Mesenchymal stem cell (in vitro differentiated cells and primary cell): ENCODE measurements at regions not wholly inside any gene's neighbourhood (a gene's known extent, or its start where the extent isn't known, plus 50 kb on each side); places are given as distances from the start of the nearest gene placed in this dataset.

Experiments used
- DNase-seq: peaks from one replicate; pipeline ENCODE4 v3.0.0-alpha.2; 2013
- H2AFZ ChIP-seq: one replicate; pipeline ENCODE4 v1.6.1; 2013; ENCODE audit warnings: low read depth, mild to moderate bottlenecking, control low read depth, inconsistent platforms, low read length, moderate library complexity
- H2AK5ac ChIP-seq: 2 replicates; pipeline ENCODE4 v1.6.1; 2013; ENCODE audit warnings: low read length, moderate library complexity, mild to moderate bottlenecking, inconsistent platforms; ENCODE audit not compliant: severe bottlenecking
- H2BK120ac ChIP-seq: one replicate; pipeline ENCODE4 v1.6.1; 2013; ENCODE audit warnings: low read depth, mild to moderate bottlenecking, inconsistent platforms, low read length, moderate library complexity
- H2BK12ac ChIP-seq, 2 experiments: one replicate each; pipeline ENCODE4 v1.6.1; 2013; ENCODE audit warnings: inconsistent platforms in 2 of 2, low read length in 2 of 2, mild to moderate bottlenecking in 2 of 2, moderate library complexity in 2 of 2, control low read depth in 1 of 2
- H2BK15ac ChIP-seq: one replicate; pipeline ENCODE4 v1.6.1; 2013; ENCODE audit warnings: mild to moderate bottlenecking, low read depth, inconsistent platforms; ENCODE audit not compliant: poor library complexity, severe bottlenecking
- H2BK5ac ChIP-seq: 2 replicates; pipeline ENCODE4 v1.6.1; 2013; ENCODE audit warnings: low read depth, mild to moderate bottlenecking, low read length, control low read depth, inconsistent platforms; ENCODE audit not compliant: poor library complexity, severe bottlenecking
- H3K14ac ChIP-seq, 2 experiments: one replicate each; pipeline ENCODE4 v1.6.1; 2013; ENCODE audit warnings: inconsistent platforms in 2 of 2, low read length in 2 of 2, control low read depth in 1 of 2, mild to moderate bottlenecking in 1 of 2, moderate library complexity in 1 of 2
- H3K18ac ChIP-seq, 2 experiments: one replicate each; pipeline ENCODE4 v1.6.1; 2013; ENCODE audit warnings: inconsistent platforms in 2 of 2, low read length in 2 of 2, control low read depth in 1 of 2, low read depth in 1 of 2, mild to moderate bottlenecking in 1 of 2
- H3K23ac ChIP-seq, 2 experiments: one replicate each; pipeline ENCODE4 v1.6.1; 2013; ENCODE audit warnings: inconsistent platforms in 2 of 2, low read length in 2 of 2, mild to moderate bottlenecking in 2 of 2, moderate library complexity in 2 of 2, control low read depth in 1 of 2
- H3K27ac ChIP-seq: 2 replicates; pipeline ENCODE4 v1.5.1; 2013; ENCODE audit warnings: mild to moderate bottlenecking, moderate library complexity, low read length, control low read depth, inconsistent platforms; ENCODE audit not compliant: poor library complexity, severe bottlenecking
- H3K27me3 ChIP-seq, 2 experiments: 2 replicates each; pipeline versions ENCODE4 v1.6.1 to v1.7.0; 2013; ENCODE audit warnings: low read length in 2 of 2, mild to moderate bottlenecking in 2 of 2, moderate library complexity in 2 of 2, control low read depth in 1 of 2, inconsistent platforms in 1 of 2; ENCODE audit not compliant: control insufficient read depth in 1 of 2, insufficient read depth in 1 of 2
- H3K36me3 ChIP-seq, 2 experiments: 2 replicates each; pipeline versions ENCODE4 v1.6.1 to v1.7.0; 2013; ENCODE audit warnings: low read length in 2 of 2, control low read depth in 1 of 2, inconsistent platforms in 1 of 2, low read depth in 1 of 2, mild to moderate bottlenecking in 1 of 2; ENCODE audit not compliant: insufficient read depth in 2 of 2, control insufficient read depth in 1 of 2
- H3K4ac ChIP-seq, 2 experiments: one replicate each; pipeline ENCODE4 v1.6.1; 2013; ENCODE audit warnings: inconsistent platforms in 2 of 2, low read length in 2 of 2, mild to moderate bottlenecking in 2 of 2, moderate library complexity in 2 of 2, control low read depth in 1 of 2, low read depth in 1 of 2
- H3K4me1 ChIP-seq: 2 replicates; pipeline ENCODE4 v1.6.1; 2013; ENCODE audit warnings: low read depth, low read length, control low read depth; ENCODE audit not compliant: control insufficient read depth, insufficient read depth
- H3K4me2 ChIP-seq: 2 replicates; pipeline ENCODE4 v1.6.1; 2013; ENCODE audit warnings: low read length, mild to moderate bottlenecking, inconsistent platforms; ENCODE audit not compliant: poor library complexity, severe bottlenecking
- H3K4me3 ChIP-seq, 2 experiments: 2 replicates each; pipeline versions ENCODE4 v1.5.1 to v1.7.0; 2013; ENCODE audit warnings: low read length in 2 of 2, mild to moderate bottlenecking in 2 of 2, control low read depth in 1 of 2, low read depth in 1 of 2; ENCODE audit not compliant: insufficient read depth in 1 of 2
- H3K79me1 ChIP-seq: replicated peaks from 2 replicates; pipeline ENCODE4 v1.6.1; 2013; ENCODE audit warnings: mild to moderate bottlenecking, control low read depth, low read length, inconsistent platforms; ENCODE audit not compliant: poor library complexity, severe bottlenecking
- H3K9ac ChIP-seq: 2 replicates; pipeline ENCODE4 v1.7.0; 2013; ENCODE audit warnings: mild to moderate bottlenecking, low read length, moderate library complexity
- H3K9me3 ChIP-seq: 2 replicates; pipeline ENCODE4 v1.7.0; 2013; ENCODE audit warnings: mild to moderate bottlenecking, low read length; ENCODE audit not compliant: control insufficient read depth
- H4K8ac ChIP-seq: one replicate; pipeline ENCODE4 v1.6.1; 2013; ENCODE audit warnings: inconsistent platforms, mild to moderate bottlenecking, low read length, moderate library complexity
- H4K91ac ChIP-seq: one replicate; pipeline ENCODE4 v1.6.1; 2013; ENCODE audit warnings: mild to moderate bottlenecking, low read length, inconsistent platforms
- WGBS: methylation state at CpG from one replicate; pipeline ENCODE4 v1.1.7; 2013; ENCODE audit warnings: mixed read lengths; 5-methylcytosine and 5-hydroxymethylcytosine counted together

GRCh38 chr2:52703004-52703403 is 1064.6 kb upstream of the CHAC2 start:
- WGBS = 82% methylated on average over 4 of the region's 4 CpGs
- DNase-seq = no peak

GRCh38 chr2:52698408-52698807 is 1069.2 kb upstream of the CHAC2 start:
- WGBS = no CpG with 5 or more reads among the region's 3 CpGs
- no peak overlapping the region for H3K23ac ChIP-seq
- no peak overlapping the region for H2BK15ac ChIP-seq
- no peak overlapping the region for H2BK5ac ChIP-seq
- H3K4me2 ChIP-seq = no peak overlapping the region
- H3K4ac ChIP-seq = no peak overlapping the region
- no peak overlapping the region for H3K14ac ChIP-seq
- no peak overlapping the region for H3K27ac ChIP-seq
- H3K18ac ChIP-seq = no peak overlapping the region
- no peak overlapping the region for H2AK5ac ChIP-seq
- no peak overlapping the region for H2BK120ac ChIP-seq
- H3K9ac ChIP-seq = no peak overlapping the region
- H3K4me3 ChIP-seq = no peak overlapping the region
- no peaks in the 10 kb centered on the region for H3K27me3 ChIP-seq
- no peaks in the 10 kb centered on the region for H3K36me3 ChIP-seq
- H3K4me1 ChIP-seq = no peaks in the 10 kb centered on the region
- no peak overlapping the region for H4K91ac ChIP-seq
- H2BK12ac ChIP-seq = no peak overlapping the region
- no peaks in the 10 kb centered on the region for H3K79me1 ChIP-seq
- H4K8ac ChIP-seq = no peak overlapping the region
- DNase-seq = no peak
- H3K9me3 ChIP-seq = peaks cover 4% of the 10 kb centered on the region
- no peak overlapping the region for H2AFZ ChIP-seq

More at GRCh38 chr2:52703004-52703403, 1064.6 kb upstream of the CHAC2 start:
- no peak overlapping the region for H2BK15ac ChIP-seq
- H3K18ac ChIP-seq = no peak overlapping the region
- no peak overlapping the region for H4K8ac ChIP-seq
- H3K79me1 ChIP-seq = no peaks in the 10 kb centered on the region
- no peaks in the 10 kb centered on the region for H3K36me3 ChIP-seq
- H2BK5ac ChIP-seq = no peak overlapping the region
- no peaks in the 10 kb centered on the region for H3K4me1 ChIP-seq
- peaks cover 8% of the 10 kb centered on the region for H3K9me3 ChIP-seq
- H3K27me3 ChIP-seq = no peaks in the 10 kb centered on the region
- no peak overlapping the region for H3K4me2 ChIP-seq
- no peak overlapping the region for H3K14ac ChIP-seq
- H2AK5ac ChIP-seq = no peak overlapping the region
- no peak overlapping the region for H2BK12ac ChIP-seq
- H3K23ac ChIP-seq = no peak overlapping the region
- H3K4me3 ChIP-seq = no peak overlapping the region
- no peak overlapping the region for H4K91ac ChIP-seq
- H3K9ac ChIP-seq = no peak overlapping the region
- no peak overlapping the region for H2AFZ ChIP-seq
- H2BK120ac ChIP-seq = no peak overlapping the region
- no peak overlapping the region for H3K4ac ChIP-seq
- H3K27ac ChIP-seq = no peak overlapping the region

- Histone ChIP-seq H2BK12ac (no peak overlapping the region), H2AK5ac (no peak overlapping the region), H3K27ac (no peak overlapping the region), H3K4me2 (no peak overlapping the region), H3K4ac (no peak overlapping the region), H4K91ac (no peak overlapping the region), H3K14ac (no peak overlapping the region), H2BK120ac (no peak overlapping the region), H3K23ac (no peak overlapping the region), H3K9me3 (peaks cover 4% of the 10 kb centered on the region), H3K9ac (no peak overlapping the region), H3K18ac (no peak overlapping the region), H2AFZ (no peak overlapping the region), H3K36me3 (no peaks in the 10 kb centered on the region), H3K79me1 (no peaks in the 10 kb centered on the region), H3K4me1 (no peaks in the 10 kb centered on the region), H3K4me3 (no peak overlapping the region), H4K8ac (no peak overlapping the region), H2BK15ac (no peak overlapping the region), H3K27me3 (no peaks in the 10 kb centered on the region), H2BK5ac (no peak overlapping the region)
- WGBS = 100% methylated on average over 1 of the region's 4 CpGs
- no peak for DNase-seq
Measured at GRCh38 chr2:52697690-52698089, 1069.9 kb upstream of the CHAC2 start.

GRCh38 chr2:52695731-52696130 is 1071.9 kb upstream of the CHAC2 start:
- H4K91ac ChIP-seq = no peak overlapping the region
- H3K4me2 ChIP-seq = no peak overlapping the region
- 100% methylated on average over 1 of the region's 3 CpGs for WGBS
- no peaks in the 10 kb centered on the region for H3K36me3 ChIP-seq
- H4K8ac ChIP-seq = no peak overlapping the region
- H3K4me1 ChIP-seq = no peaks in the 10 kb centered on the region
- no peak overlapping the region for H2BK120ac ChIP-seq
- H3K27me3 ChIP-seq = no peaks in the 10 kb centered on the region
- H3K4ac ChIP-seq = no peak overlapping the region
- no peak overlapping the region for H2AK5ac ChIP-seq
- no peak overlapping the region for H3K9ac ChIP-seq
- H3K18ac ChIP-seq = no peak overlapping the region
- no peak overlapping the region for H2BK15ac ChIP-seq
- H3K79me1 ChIP-seq = no peaks in the 10 kb centered on the region
- no peak overlapping the region for H2BK5ac ChIP-seq
- H2AFZ ChIP-seq = no peak overlapping the region
- no peak overlapping the region for H2BK12ac ChIP-seq
- peaks cover 4% of the 10 kb centered on the region for H3K9me3 ChIP-seq
- no peak overlapping the region for H3K14ac ChIP-seq
- no peak for DNase-seq
- H3K4me3 ChIP-seq = no peak overlapping the region
- H3K23ac ChIP-seq = no peak overlapping the region
- H3K27ac ChIP-seq = no peak overlapping the region
